ENCODE measurements at regions not wholly inside any gene's neighbourhood (a gene's known extent, or its start where the extent isn't known, plus 50 kb on each side); places are given as distances from the start of the nearest gene placed in this dataset.
A peak's percentile ranks its signal among the peaks of the same experiment; 100 is the strongest.
"Not testable (repeated sequence)": the region's sequence is repeated elsewhere in the genome, so short reads cannot be mapped to it uniquely, and the experiment has no call there.

DNA sequence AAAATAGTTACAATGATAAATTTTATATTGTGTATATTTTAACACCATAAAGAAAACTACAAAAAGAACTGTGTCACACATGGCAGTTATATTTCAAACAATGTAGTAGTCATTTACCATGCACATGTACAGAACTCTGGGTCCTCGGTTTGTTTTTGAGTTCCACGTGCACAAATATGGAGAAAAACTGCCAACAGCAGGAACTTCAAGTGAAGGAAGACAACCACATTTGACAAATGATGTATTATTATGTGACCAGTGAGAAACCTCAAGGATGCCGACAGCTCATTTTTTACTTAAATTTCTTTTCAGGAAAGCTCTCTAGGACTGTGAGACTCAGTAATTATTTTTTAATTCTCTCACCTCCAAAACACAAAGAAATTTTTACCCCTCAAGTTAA, 244.2 kb upstream of the USP15 start:
- Histone ChIP-seq H3K4me3 (ENCODE audit: low read depth in 1 of 2, low read length in 2 of 2) (no peak overlapping the region), H3K4me1 (ENCODE audit: control insufficient read depth in 1 of 2, insufficient read depth in 2 of 2, low read length in 2 of 2) (no peaks in the 10 kb centered on the region), H3K9me3 (ENCODE audit: control insufficient read depth in 1 of 2, low read length in 2 of 2) (no peaks in the 10 kb centered on the region), H3K27me3 (ENCODE audit: low read depth, low read length) (no peaks in the 10 kb centered on the region), H3K27ac (ENCODE audit: low read length) (no peak overlapping the region), H3K36me3 (ENCODE audit: control insufficient read depth in 1 of 2, insufficient read depth in 2 of 2, low read length in 2 of 2) (no peaks in the 10 kb centered on the region)

DNA sequence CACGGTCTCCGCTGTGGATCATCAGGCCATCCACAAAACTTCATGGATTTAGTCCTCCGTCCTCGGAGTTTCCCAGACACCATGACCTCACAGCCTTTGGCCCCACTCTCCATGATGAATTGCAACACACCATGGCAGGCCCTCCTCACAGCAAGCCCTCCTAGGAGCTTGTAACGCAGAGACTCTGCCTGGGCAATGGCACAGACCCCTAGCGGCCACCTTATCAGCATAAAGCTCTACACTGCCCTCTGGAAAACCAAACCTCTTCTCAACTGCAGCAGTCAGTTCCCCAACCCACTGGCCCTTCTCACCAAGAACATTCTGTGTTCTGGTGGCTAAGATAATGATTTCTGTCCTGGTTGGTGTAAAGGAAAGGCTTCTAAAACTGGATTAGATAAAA, 238.4 kb upstream of the USP15 start:
- H3K4me3 ChIP-seq (ENCODE audit: low read depth in 1 of 2, low read length in 2 of 2), result no peak overlapping the region
- no peaks in the 10 kb centered on the region for H3K9me3 ChIP-seq (ENCODE audit: control insufficient read depth in 1 of 2, low read length in 2 of 2)
- H3K36me3 ChIP-seq (ENCODE audit: control insufficient read depth in 1 of 2, insufficient read depth in 2 of 2, low read length in 2 of 2), result no peaks in the 10 kb centered on the region
- no peak overlapping the region for H3K27ac ChIP-seq (ENCODE audit: low read length)
- H3K4me1 ChIP-seq (ENCODE audit: control insufficient read depth in 1 of 2, insufficient read depth in 2 of 2, low read length in 2 of 2), result no peaks in the 10 kb centered on the region
- H3K27me3 ChIP-seq (ENCODE audit: low read depth, low read length), result no peaks in the 10 kb centered on the region

DNA sequence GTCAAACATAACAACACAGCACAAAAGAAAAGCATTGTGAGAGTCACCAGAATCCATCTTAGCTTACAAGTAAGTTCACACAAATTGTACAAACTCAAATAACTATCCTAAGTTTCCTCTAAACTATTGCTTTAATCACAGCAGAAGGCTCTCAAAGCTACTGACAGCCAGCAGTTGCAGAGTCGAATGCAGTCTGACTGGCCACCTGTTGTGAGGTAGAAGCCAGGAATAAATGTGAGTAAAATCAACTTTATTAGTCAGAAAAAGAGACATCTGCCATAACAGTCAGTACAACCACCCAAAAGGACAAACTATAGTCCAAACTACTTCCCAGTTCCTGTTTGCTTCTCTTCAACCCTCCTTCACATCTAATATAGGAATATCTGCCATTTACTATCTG, 231.7 kb upstream of the USP15 start:
- H3K36me3 ChIP-seq (ENCODE audit: control insufficient read depth in 1 of 2, insufficient read depth in 2 of 2, low read length in 2 of 2), result no peaks in the 10 kb centered on the region
- H3K27ac ChIP-seq (ENCODE audit: low read length), result no peak overlapping the region

DNA sequence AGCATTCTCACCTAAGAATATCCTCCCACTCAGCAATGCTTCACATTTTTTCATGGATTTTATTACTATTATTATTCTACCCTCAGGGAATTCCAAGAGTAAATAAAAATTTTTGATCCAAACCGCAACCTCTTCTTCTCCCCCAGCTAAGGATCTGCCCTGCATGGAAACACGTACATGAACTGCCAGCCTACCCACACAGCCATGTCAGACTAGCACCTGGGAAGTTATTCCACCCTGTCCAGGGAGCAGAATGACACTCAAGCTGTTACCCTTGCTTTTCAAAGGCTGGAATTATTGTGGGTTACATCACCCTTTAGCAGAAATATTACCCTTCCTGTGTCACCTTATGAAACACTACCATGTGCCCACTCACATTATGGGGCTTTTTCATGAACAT, 227.3 kb upstream of the USP15 start:
- no peaks in the 10 kb centered on the region for H3K36me3 ChIP-seq (ENCODE audit: control insufficient read depth in 1 of 2, insufficient read depth in 2 of 2, low read length in 2 of 2)
- H3K4me1 ChIP-seq (ENCODE audit: control insufficient read depth in 1 of 2, insufficient read depth in 2 of 2, low read length in 2 of 2), result no peaks in the 10 kb centered on the region
- no peak overlapping the region for H3K27ac ChIP-seq (ENCODE audit: low read length)
- H3K9me3 ChIP-seq (ENCODE audit: control insufficient read depth in 1 of 2, low read length in 2 of 2), result no peaks in the 10 kb centered on the region
- no peak overlapping the region for H3K4me3 ChIP-seq (ENCODE audit: low read depth in 1 of 2, low read length in 2 of 2)
- no peaks in the 10 kb centered on the region for H3K27me3 ChIP-seq (ENCODE audit: low read depth, low read length)

More for the DNA sequence above, 231.7 kb upstream of the USP15 start:
- H3K9me3 ChIP-seq (ENCODE audit: control insufficient read depth in 1 of 2, low read length in 2 of 2), result no peaks in the 10 kb centered on the region
- no peak overlapping the region for H3K4me3 ChIP-seq (ENCODE audit: low read depth in 1 of 2, low read length in 2 of 2)
- no peaks in the 10 kb centered on the region for H3K4me1 ChIP-seq (ENCODE audit: control insufficient read depth in 1 of 2, insufficient read depth in 2 of 2, low read length in 2 of 2)
- no peaks in the 10 kb centered on the region for H3K27me3 ChIP-seq (ENCODE audit: low read depth, low read length)

DNA sequence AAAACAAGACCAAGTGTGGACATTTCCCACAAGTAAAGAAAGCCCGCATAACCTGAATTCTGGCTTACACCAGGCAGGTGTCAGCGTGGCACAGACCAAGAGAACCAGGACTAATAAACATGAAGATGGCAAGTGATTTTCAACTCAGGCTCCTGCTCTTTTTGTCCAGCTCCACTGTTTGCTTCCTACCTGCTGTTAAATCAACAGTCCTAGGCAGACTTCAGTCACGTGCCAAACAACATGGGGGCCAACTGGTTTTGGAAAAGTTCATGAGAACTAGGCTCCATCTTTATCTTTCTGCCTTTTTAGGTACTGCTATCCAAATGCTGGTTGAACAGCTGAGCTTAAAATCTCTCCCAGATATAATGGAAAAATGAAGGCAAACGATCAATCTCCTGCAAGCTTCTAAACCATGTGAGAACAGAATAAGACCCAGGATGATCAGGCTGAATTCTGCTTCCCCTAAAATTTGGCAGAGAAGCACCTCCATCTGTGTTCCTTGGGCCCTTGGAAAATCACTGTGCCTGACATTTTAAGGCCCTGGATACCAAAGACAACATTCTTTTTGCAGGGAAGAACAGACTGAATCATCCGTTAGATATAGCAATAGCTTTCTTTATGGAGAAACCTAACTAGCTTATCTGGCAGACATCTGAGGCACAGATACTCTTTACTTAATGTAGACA, 215.6 kb upstream of the USP15 start:
- H3K4me1 ChIP-seq (ENCODE audit: control insufficient read depth in 1 of 2, insufficient read depth in 2 of 2, low read length in 2 of 2), result peaks cover 0 to 8% of the 10 kb centered on the region in 2 donors

DNA sequence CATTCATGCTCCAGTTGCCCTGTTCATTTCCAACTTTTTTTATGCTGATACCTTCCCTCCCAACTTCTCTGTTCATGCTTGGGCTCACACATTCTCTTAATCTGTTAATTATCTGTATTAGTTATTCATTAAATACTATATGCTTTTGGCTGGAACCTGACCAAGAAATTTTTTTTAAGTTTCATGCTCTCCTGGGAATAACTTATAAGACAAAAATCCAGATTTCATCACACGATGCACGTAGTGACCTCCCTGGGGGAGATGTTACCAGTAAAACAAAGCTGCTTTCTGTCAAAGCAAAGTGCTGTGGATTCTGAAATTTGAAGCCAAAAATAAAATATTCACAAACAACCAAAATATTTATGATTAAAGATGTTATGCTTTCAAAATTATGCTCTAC, 215.0 kb upstream of the USP15 start:
- Histone ChIP-seq H3K4me3 (ENCODE audit: low read depth in 1 of 2, low read length in 2 of 2) (no peak overlapping the region), H3K4me1 (ENCODE audit: control insufficient read depth in 1 of 2, insufficient read depth in 2 of 2, low read length in 2 of 2) (peaks cover 0 to 8% of the 10 kb centered on the region in 2 donors), H3K27me3 (ENCODE audit: low read depth, low read length) (no peaks in the 10 kb centered on the region), H3K36me3 (ENCODE audit: control insufficient read depth in 1 of 2, insufficient read depth in 2 of 2, low read length in 2 of 2) (no peaks in the 10 kb centered on the region), H3K9me3 (ENCODE audit: control insufficient read depth in 1 of 2, low read length in 2 of 2) (no peaks in the 10 kb centered on the region), H3K27ac (ENCODE audit: low read length) (peak overlapping the region; percentile 17)

More for the DNA sequence above, 215.6 kb upstream of the USP15 start:
- Histone ChIP-seq H3K27me3 (ENCODE audit: low read depth, low read length) (no peaks in the 10 kb centered on the region), H3K9me3 (ENCODE audit: control insufficient read depth in 1 of 2, low read length in 2 of 2) (no peaks in the 10 kb centered on the region), H3K4me3 (ENCODE audit: low read depth in 1 of 2, low read length in 2 of 2) (no peak overlapping the region), H3K36me3 (ENCODE audit: control insufficient read depth in 1 of 2, insufficient read depth in 2 of 2, low read length in 2 of 2) (no peaks in the 10 kb centered on the region), H3K27ac (ENCODE audit: low read length) (no peak overlapping the region)

DNA sequence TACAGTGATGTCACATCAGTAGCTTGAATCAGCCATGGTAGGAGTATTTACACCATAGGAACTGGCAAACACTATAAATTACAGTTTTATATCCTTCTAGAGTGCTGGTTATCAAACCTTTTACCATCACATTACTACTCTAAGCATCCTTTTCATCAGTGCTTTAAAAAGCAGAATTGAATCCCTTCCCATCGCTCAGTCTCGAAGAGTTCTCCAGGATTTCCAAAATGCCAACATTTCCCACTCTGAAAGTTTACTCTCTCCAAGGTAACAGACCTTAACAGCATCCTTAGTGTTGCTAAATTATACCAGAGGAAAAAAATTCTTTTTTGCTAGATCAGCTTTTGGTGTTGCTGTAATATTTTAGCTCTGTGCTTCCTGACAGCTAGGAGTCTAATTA, 209.4 kb upstream of the USP15 start:
- Histone ChIP-seq H3K4me1 (ENCODE audit: control insufficient read depth in 1 of 2, insufficient read depth in 2 of 2, low read length in 2 of 2) (peaks cover 0 to under 1% of the 10 kb centered on the region in 2 donors), H3K36me3 (ENCODE audit: control insufficient read depth in 1 of 2, insufficient read depth in 2 of 2, low read length in 2 of 2) (no peaks in the 10 kb centered on the region), H3K4me3 (ENCODE audit: low read depth in 1 of 2, low read length in 2 of 2) (no peak overlapping the region), H3K27me3 (ENCODE audit: low read depth, low read length) (no peaks in the 10 kb centered on the region), H3K9me3 (ENCODE audit: control insufficient read depth in 1 of 2, low read length in 2 of 2) (no peaks in the 10 kb centered on the region), H3K27ac (ENCODE audit: low read length) (no peak overlapping the region)

DNA sequence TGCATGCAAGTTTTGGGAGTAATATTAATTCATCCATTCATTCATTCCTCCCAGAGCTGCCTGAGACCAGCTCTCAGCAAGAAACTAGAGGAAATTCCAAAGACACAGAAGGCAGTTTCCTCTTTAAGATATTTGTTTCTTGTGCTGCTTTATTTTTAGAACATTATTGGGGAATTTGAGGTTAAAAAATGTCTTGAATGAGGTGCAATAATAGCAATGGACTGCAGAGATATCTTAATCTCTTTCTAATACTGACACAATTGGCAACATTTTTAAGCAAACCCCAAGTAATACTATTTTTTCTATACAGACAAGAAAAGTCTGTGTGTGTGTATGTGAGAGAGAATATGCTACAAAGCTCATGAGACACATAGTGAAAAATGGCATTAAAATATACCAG, 190.2 kb upstream of the USP15 start:
- H3K27me3 ChIP-seq (ENCODE audit: low read depth, low read length), result no peaks in the 10 kb centered on the region
- no peaks in the 10 kb centered on the region for H3K4me1 ChIP-seq (ENCODE audit: control insufficient read depth in 1 of 2, insufficient read depth in 2 of 2, low read length in 2 of 2)
- no peaks in the 10 kb centered on the region for H3K9me3 ChIP-seq (ENCODE audit: control insufficient read depth in 1 of 2, low read length in 2 of 2)
- no peaks in the 10 kb centered on the region for H3K36me3 ChIP-seq (ENCODE audit: control insufficient read depth in 1 of 2, insufficient read depth in 2 of 2, low read length in 2 of 2)
- no peak overlapping the region for H3K4me3 ChIP-seq (ENCODE audit: low read depth in 1 of 2, low read length in 2 of 2)
- H3K27ac ChIP-seq (ENCODE audit: low read length), result no peak overlapping the region

DNA sequence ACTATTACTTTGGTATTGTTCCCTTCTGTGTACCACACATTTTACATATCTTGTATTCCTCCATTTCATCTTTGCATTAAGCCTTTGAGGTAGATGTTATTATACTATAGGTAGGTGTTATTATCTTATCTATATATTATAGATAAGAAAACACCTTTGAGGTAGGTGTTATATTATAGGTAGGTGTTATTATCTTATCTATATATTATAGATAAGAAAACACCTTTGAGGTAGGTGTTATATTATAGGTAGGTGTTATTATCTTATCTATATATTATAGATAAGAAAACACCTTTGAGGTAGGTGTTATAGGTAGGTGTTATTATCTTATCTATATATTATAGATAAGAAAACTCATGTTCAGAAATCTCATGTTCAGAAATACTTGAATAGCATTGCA, 187.0 kb upstream of the USP15 start:
- not testable (repeated sequence) for H3K27ac ChIP-seq (ENCODE audit: low read length); H3K27me3 ChIP-seq (ENCODE audit: low read depth, low read length); H3K4me3 ChIP-seq (ENCODE audit: low read depth in 1 of 2, low read length in 2 of 2); H3K36me3 ChIP-seq (ENCODE audit: control insufficient read depth in 1 of 2, insufficient read depth in 2 of 2, low read length in 2 of 2); H3K9me3 ChIP-seq (ENCODE audit: control insufficient read depth in 1 of 2, low read length in 2 of 2); H3K4me1 ChIP-seq (ENCODE audit: control insufficient read depth in 1 of 2, insufficient read depth in 2 of 2, low read length in 2 of 2)

DNA sequence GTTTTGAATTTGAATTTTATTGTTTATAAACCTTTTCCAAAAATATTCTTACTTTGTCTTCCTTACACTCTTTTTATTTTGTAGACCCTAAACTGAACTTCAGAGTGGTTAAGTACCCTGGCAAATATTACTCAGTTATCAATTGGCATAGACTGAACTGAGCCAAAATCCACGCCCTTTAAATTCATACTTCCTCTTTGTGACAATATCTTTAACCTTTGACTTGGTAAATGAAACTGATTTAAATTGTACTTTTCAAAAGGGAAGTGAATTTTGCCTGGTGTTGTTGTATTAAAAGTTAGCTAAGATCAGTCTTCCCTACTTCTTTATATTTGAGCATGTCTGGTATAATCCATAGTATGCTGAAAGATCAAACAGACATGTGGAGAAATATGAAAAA, 184.3 kb upstream of the USP15 start:
- Histone ChIP-seq H3K4me3 (ENCODE audit: low read depth in 1 of 2, low read length in 2 of 2) (no peak overlapping the region), H3K27me3 (ENCODE audit: low read depth, low read length) (no peaks in the 10 kb centered on the region), H3K9me3 (ENCODE audit: control insufficient read depth in 1 of 2, low read length in 2 of 2) (no peaks in the 10 kb centered on the region), H3K27ac (ENCODE audit: low read length) (no peak overlapping the region), H3K36me3 (ENCODE audit: control insufficient read depth in 1 of 2, insufficient read depth in 2 of 2, low read length in 2 of 2) (no peaks in the 10 kb centered on the region), H3K4me1 (ENCODE audit: control insufficient read depth in 1 of 2, insufficient read depth in 2 of 2, low read length in 2 of 2) (peaks cover 0 to 5% of the 10 kb centered on the region in 2 donors)

DNA sequence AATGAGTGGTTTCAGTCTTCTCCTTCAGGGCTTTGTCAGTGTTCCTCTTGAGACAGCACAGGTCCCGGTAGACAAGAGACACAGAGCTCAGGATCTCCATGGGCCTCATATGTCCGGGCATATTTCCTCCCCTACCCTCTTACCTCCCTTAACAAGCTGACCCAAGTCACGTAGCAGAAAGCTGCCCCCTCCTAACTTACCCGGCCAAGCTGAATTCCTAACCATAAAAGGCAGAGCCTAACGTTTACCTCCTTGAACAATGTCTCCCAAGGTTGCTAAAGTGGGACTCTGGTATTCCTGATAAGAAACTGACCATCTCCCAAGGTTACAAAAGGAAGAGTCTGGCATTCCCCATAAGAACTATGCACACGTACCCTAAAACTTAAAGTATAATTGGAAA, 182.2 kb upstream of the USP15 start:
- Histone ChIP-seq H3K27ac (ENCODE audit: low read length) (no peak overlapping the region), H3K4me3 (ENCODE audit: low read depth in 1 of 2, low read length in 2 of 2) (peak overlapping the region in 1 of 2 donors; percentile 14), H3K4me1 (ENCODE audit: control insufficient read depth in 1 of 2, insufficient read depth in 2 of 2, low read length in 2 of 2) (peaks cover 0 to 5% of the 10 kb centered on the region in 2 donors), H3K36me3 (ENCODE audit: control insufficient read depth in 1 of 2, insufficient read depth in 2 of 2, low read length in 2 of 2) (no peaks in the 10 kb centered on the region), H3K9me3 (ENCODE audit: control insufficient read depth in 1 of 2, low read length in 2 of 2) (no peaks in the 10 kb centered on the region), H3K27me3 (ENCODE audit: low read depth, low read length) (no peaks in the 10 kb centered on the region)

DNA sequence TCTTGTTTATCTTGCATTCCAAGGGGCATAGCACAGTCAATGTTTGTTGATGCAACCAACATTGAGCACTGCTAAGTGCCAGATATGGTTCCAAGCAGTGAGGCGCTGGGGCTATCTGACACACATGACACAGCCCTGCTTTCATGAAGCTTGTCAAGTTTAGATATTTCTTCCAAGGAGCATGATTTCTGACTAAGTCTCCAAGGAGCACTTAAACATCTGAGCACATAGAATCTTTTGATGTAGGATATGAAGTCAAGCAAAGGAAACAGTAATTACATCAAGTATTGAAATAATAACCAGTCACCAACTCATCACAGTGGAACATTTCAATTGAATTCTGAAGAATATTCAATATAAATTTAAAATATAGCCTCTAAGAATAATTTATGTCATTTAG, 177.8 kb upstream of the USP15 start:
- H3K4me3 ChIP-seq (ENCODE audit: low read depth in 1 of 2, low read length in 2 of 2), result no peak overlapping the region
- H3K36me3 ChIP-seq (ENCODE audit: control insufficient read depth in 1 of 2, insufficient read depth in 2 of 2, low read length in 2 of 2), result no peaks in the 10 kb centered on the region
- H3K9me3 ChIP-seq (ENCODE audit: control insufficient read depth in 1 of 2, low read length in 2 of 2), result peaks cover 0 to 6% of the 10 kb centered on the region in 2 donors
- peaks cover 0 to 7% of the 10 kb centered on the region in 2 donors for H3K4me1 ChIP-seq (ENCODE audit: control insufficient read depth in 1 of 2, insufficient read depth in 2 of 2, low read length in 2 of 2)
- no peak overlapping the region for H3K27ac ChIP-seq (ENCODE audit: low read length)
- H3K27me3 ChIP-seq (ENCODE audit: low read depth, low read length), result no peaks in the 10 kb centered on the region
